ENCODE measurements at regions not wholly inside any gene's neighbourhood (a gene's known extent, or its start where the extent isn't known, plus 50 kb on each side); places are given as distances from the start of the nearest gene placed in this dataset.
"Not testable (repeated sequence)": the region's sequence is repeated elsewhere in the genome, so short reads cannot be mapped to it uniquely, and the experiment has no call there.

GRCh38 chr14:44453433-44454171 is 53.5 kb downstream of the FSCB start:
- no peak for TF ChIP-seq POLR2A (IDR thresholded peaks at IDR 0.05)
- no peak for TF ChIP-seq CTCF (IDR thresholded peaks at IDR 0.05)
- WGBS, 2 donors, result 91 to 92% methylated on average over 6 of the region's 6 CpGs
- Histone ChIP-seq H3K27ac (no peak overlapping the region), H3K4me3 (replicated peaks in 1 of 3) (no peak overlapping the region), H3K9me3 (no peaks in the 10 kb centered on the region), H3K27me3 (no peaks in the 10 kb centered on the region), H3K4me1 (no peaks in the 10 kb centered on the region), H3K36me3 (no peaks in the 10 kb centered on the region)
- intact Hi-C loops (cut with DNase I), result no loop called here
- no peak for DNase-seq

GRCh38 chr14:44450232-44450631 is 56.9 kb downstream of the FSCB start:
- DNase-seq, result not testable (repeated sequence)
- WGBS, 2 donors, result 83 to 94% methylated on average over 3 of the region's 3 CpGs

GRCh38 chr14:44449680-44450079 is 57.4 kb downstream of the FSCB start:
- no peaks in the 10 kb centered on the region for H3K9me3 ChIP-seq
- intact Hi-C loops (cut with DNase I), result no loop called here
- no peaks in the 10 kb centered on the region for H3K27me3 ChIP-seq
- WGBS, 2 donors, result 92 to 93% methylated on average over 2 of the region's 2 CpGs
- TF ChIP-seq POLR2A (IDR thresholded peaks at IDR 0.05) (no peak), CTCF (IDR thresholded peaks at IDR 0.05) (no peak)
- no peak for DNase-seq
- no peak overlapping the region for H3K27ac ChIP-seq
- no peak overlapping the region for H3K4me3 ChIP-seq (replicated peaks in 1 of 3)
- H3K4me1 ChIP-seq, result no peaks in the 10 kb centered on the region
- H3K36me3 ChIP-seq, result no peaks in the 10 kb centered on the region

More at GRCh38 chr14:44450232-44450631, 56.9 kb downstream of the FSCB start:
- intact Hi-C loops (cut with DNase I); H3K4me1 ChIP-seq; H3K27ac ChIP-seq; H3K27me3 ChIP-seq; H3K36me3 ChIP-seq; H3K9me3 ChIP-seq; H3K4me3 ChIP-seq (replicated peaks in 1 of 3): not testable (repeated sequence)

- no peak overlapping the region for H3K27ac ChIP-seq
- no peaks in the 10 kb centered on the region for H3K4me1 ChIP-seq
- no peaks in the 10 kb centered on the region for H3K36me3 ChIP-seq
- no peak for DNase-seq
- TF ChIP-seq CTCF (IDR thresholded peaks at IDR 0.05) (no peak), POLR2A (IDR thresholded peaks at IDR 0.05) (no peak)
- WGBS, 2 donors, result 86% methylated on average over 5 of the region's 5 CpGs
- no peaks in the 10 kb centered on the region for H3K27me3 ChIP-seq
- intact Hi-C loops (cut with DNase I), result no loop called here
- H3K4me3 ChIP-seq (replicated peaks in 1 of 3), result no peak overlapping the region
- no peaks in the 10 kb centered on the region for H3K9me3 ChIP-seq
Measured at GRCh38 chr14:44448951-44449358, 58.1 kb downstream of the FSCB start.

- Histone ChIP-seq H3K36me3 (no peaks in the 10 kb centered on the region), H3K27ac (no peak overlapping the region), H3K4me1 (no peaks in the 10 kb centered on the region), H3K9me3 (no peaks in the 10 kb centered on the region), H3K4me3 (replicated peaks in 1 of 3) (no peak overlapping the region), H3K27me3 (no peaks in the 10 kb centered on the region)
- DNase-seq, result no peak
- TF ChIP-seq CTCF (IDR thresholded peaks at IDR 0.05) (no peak), POLR2A (IDR thresholded peaks at IDR 0.05) (no peak)
- WGBS, 2 donors, result 57 to 64% methylated on average over 2 of the region's 2 CpGs
- intact Hi-C loops (cut with DNase I), result no loop called here
Measured at GRCh38 chr14:44446965-44447364, 60.1 kb downstream of the FSCB start.

All from thyroid gland (tissue), 4 donors.